ENCODE measurements at regions not wholly inside any gene's neighbourhood (a gene's known extent, or its start where the extent isn't known, plus 50 kb on each side); places are given as distances from the start of the nearest gene placed in this dataset.

DNA sequence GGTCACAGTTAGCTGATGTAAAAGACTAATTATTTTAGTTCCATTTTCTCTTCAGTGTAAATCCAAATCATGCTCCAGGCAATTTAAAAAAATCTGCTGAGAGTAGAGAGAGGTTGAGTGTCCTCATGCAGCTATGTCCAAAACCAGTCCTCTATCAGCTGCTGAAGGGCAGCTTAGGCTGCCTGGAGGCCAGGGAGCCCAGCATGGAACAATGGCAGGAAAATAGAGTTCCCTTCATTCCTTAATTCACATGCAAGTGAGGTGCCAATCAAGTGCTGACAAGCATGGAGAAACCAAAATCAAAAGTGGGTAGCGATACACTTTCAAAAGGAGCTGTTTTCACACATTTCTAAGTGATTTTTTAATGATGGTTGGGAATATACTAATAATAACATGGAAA lies 78.3 kb upstream of the POU5F2 start:
- Mint-ChIP-seq H3K27ac (ENCODE audit: low read depth, unreplicated experiment) (no peak overlapping the region), H3K4me1 (ENCODE audit: insufficient read depth, unreplicated experiment) (no peaks in the 10 kb centered on the region), H3K27me3 (ENCODE audit: insufficient read depth, unreplicated experiment) (no peaks in the 10 kb centered on the region), H3K4me3 (ENCODE audit: unreplicated experiment) (no peak overlapping the region), H3K9me3 (ENCODE audit: unreplicated experiment) (no peaks in the 10 kb centered on the region), H3K36me3 (ENCODE audit: insufficient read depth, unreplicated experiment) (peaks cover 7% of the 10 kb centered on the region)
- TF ChIP-seq, protein P1, sequence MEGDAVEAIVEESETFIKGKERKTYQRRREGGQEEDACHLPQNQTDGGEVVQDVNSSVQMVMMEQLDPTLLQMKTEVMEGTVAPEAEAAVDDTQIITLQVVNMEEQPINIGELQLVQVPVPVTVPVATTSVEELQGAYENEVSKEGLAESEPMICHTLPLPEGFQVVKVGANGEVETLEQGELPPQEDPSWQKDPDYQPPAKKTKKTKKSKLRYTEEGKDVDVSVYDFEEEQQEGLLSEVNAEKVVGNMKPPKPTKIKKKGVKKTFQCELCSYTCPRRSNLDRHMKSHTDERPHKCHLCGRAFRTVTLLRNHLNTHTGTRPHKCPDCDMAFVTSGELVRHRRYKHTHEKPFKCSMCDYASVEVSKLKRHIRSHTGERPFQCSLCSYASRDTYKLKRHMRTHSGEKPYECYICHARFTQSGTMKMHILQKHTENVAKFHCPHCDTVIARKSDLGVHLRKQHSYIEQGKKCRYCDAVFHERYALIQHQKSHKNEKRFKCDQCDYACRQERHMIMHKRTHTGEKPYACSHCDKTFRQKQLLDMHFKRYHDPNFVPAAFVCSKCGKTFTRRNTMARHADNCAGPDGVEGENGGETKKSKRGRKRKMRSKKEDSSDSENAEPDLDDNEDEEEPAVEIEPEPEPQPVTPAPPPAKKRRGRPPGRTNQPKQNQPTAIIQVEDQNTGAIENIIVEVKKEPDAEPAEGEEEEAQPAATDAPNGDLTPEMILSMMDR (IDR thresholded peaks at IDR 0.05; ENCODE audit: unreplicated experiment): no peak
- intact Hi-C loops (cut with micrococcal nuclease): no loop called here
- CTCF ChIA-PET: interaction anchor here (0.6 to 1.8 kb wide), 3 partner anchors 19 to 732 kb away, joined by 3 to 6 read pairs (median 3); no protein-coding TSS in a partner anchor
- POLR2A ChIA-PET: no interaction called here
- DNase-seq (ENCODE audit: unreplicated experiment): no peak
- no TSS peak for BruUV-seq (replicated peaks)

DNA sequence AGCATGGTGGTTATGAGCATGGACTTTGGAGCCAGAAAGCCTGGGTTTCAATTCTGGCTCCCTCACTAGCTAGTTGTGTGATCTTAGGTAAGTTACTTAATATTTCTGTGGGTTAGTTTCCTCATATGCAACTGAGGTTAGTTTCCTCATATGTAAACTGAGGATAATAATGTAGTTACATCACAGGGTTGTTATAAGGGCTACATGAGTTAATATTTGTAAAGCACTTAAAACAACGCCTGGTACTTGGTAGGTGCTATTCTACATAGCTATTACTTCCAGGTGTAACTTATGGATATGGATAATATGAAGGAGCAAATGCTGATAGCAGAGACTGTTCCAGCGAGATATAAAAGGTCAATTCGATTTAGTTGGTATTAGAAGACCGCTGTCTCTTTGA lies 69.4 kb upstream of the POU5F2 start:
- ChIA-PET CTCF (interaction anchor here (0.5 to 1.5 kb wide), 3 partner anchors 10 to 1209 kb away, joined by 4 to 6 read pairs (median 6); no protein-coding TSS in a partner anchor), POLR2A (no interaction called here)
- no TSS peak for BruUV-seq (replicated peaks)
- H3K4me1 Mint-ChIP-seq (ENCODE audit: insufficient read depth, unreplicated experiment): no peaks in the 10 kb centered on the region
- no peaks in the 10 kb centered on the region for H3K27me3 Mint-ChIP-seq (ENCODE audit: insufficient read depth, unreplicated experiment)
- no peak overlapping the region for H3K27ac Mint-ChIP-seq (ENCODE audit: low read depth, unreplicated experiment)
- no peaks in the 10 kb centered on the region for H3K36me3 Mint-ChIP-seq (ENCODE audit: insufficient read depth, unreplicated experiment)
- H3K9me3 Mint-ChIP-seq (ENCODE audit: unreplicated experiment): no peaks in the 10 kb centered on the region
- DNase-seq (ENCODE audit: unreplicated experiment): no peak
- TF ChIP-seq, protein P1 (IDR thresholded peaks at IDR 0.05; ENCODE audit: unreplicated experiment): no peak
- intact Hi-C loops (cut with micrococcal nuclease): no loop called here
- no peak overlapping the region for H3K4me3 Mint-ChIP-seq (ENCODE audit: unreplicated experiment)

DNA sequence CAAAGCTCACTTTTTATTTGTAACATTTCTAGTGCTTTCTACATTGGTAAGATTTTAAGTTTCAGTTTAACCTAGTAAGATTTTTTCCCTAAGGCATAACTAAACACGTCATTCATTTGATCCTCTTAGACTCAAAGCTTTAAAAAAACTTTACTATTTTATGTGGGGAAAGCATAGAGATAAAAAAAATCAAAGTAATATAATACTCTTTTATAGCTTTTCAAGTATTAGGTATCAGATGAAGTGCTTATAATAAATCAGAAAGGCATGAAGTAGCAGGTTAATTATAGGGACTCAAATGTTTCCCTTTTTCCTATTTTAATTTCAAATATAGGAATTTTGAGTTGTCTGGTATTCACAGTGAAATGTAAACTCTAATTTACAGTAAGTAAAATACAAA lies 68.0 kb upstream of the POU5F2 start:
- ChIA-PET CTCF (no interaction called here), POLR2A (no interaction called here)
- intact Hi-C loops (cut with micrococcal nuclease): loop anchor here (10.0 kb wide), 1 partner anchor 1885 kb away; no protein-coding TSS in a partner anchor
- Mint-ChIP-seq H3K27me3 (ENCODE audit: insufficient read depth, unreplicated experiment) (no peaks in the 10 kb centered on the region), H3K27ac (ENCODE audit: low read depth, unreplicated experiment) (no peak overlapping the region), H3K4me3 (ENCODE audit: unreplicated experiment) (no peak overlapping the region), H3K4me1 (ENCODE audit: insufficient read depth, unreplicated experiment) (no peaks in the 10 kb centered on the region), H3K36me3 (ENCODE audit: insufficient read depth, unreplicated experiment) (no peaks in the 10 kb centered on the region), H3K9me3 (ENCODE audit: unreplicated experiment) (no peaks in the 10 kb centered on the region)
- TF ChIP-seq, protein P1 (IDR thresholded peaks at IDR 0.05; ENCODE audit: unreplicated experiment): no peak
- DNase-seq (ENCODE audit: unreplicated experiment): no peak
- BruUV-seq (replicated peaks): no TSS peak

DNA sequence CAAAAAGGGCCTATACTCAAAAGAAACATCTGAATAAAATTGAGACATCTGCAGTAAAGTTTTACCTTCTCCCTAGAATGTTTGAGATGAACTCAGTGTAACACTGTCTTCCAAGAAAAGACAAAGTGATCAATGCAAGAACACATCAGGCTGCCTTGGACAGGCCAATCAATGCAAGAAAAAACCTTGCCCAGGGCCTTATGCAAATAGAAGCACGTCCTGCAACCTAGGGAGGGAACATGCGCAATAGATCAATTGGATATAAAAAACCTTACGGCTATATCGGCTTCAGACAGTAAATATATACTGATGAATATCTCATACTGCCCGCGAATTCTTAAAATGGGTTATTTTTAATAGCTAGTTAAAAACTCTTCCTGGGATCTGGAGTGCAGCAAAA lies 66.4 kb upstream of the POU5F2 start:
- Mint-ChIP-seq H3K27me3 (ENCODE audit: insufficient read depth, unreplicated experiment) (no peaks in the 10 kb centered on the region), H3K36me3 (ENCODE audit: insufficient read depth, unreplicated experiment) (no peaks in the 10 kb centered on the region), H3K9me3 (ENCODE audit: unreplicated experiment) (no peaks in the 10 kb centered on the region), H3K4me3 (ENCODE audit: unreplicated experiment) (no peak overlapping the region), H3K27ac (ENCODE audit: low read depth, unreplicated experiment) (no peak overlapping the region), H3K4me1 (ENCODE audit: insufficient read depth, unreplicated experiment) (no peaks in the 10 kb centered on the region)
- no TSS peak for BruUV-seq (replicated peaks)
- intact Hi-C loops (cut with micrococcal nuclease): loop anchor here (10.0 kb wide), 1 partner anchor 1883 kb away; no protein-coding TSS in a partner anchor
- TF ChIP-seq, protein P1 (IDR thresholded peaks at IDR 0.05; ENCODE audit: unreplicated experiment): no peak
- POLR2A ChIA-PET: no interaction called here
- DNase-seq (ENCODE audit: unreplicated experiment): no peak
- CTCF ChIA-PET: interaction anchor here (0.6 to 2.0 kb wide), 3 partner anchors 200 to 1338 kb away, joined by 3 to 5 read pairs (median 4); no protein-coding TSS in a partner anchor

Data from MCF 10A (cell line).